IPS DF 19.7 (cell line): ENCODE measurements at regions not wholly inside any gene's neighbourhood (a gene's known extent, or its start where the extent isn't known, plus 50 kb on each side); places are given as distances from the start of the nearest gene placed in this dataset.
"Not testable (repeated sequence)": the region's sequence is repeated elsewhere in the genome, so short reads cannot be mapped to it uniquely, and the experiment has no call there.

Experiments used
- DNase-seq: peaks from one replicate; pipeline ENCODE4 v3.0.0-alpha.2; 2013; ENCODE audit warnings: low read depth, low spot score

GRCh38 chr2:187610450-187610849 is 56.2 kb upstream of the TFPI start:
- not testable (repeated sequence) for DNase-seq

- no peak for DNase-seq
Observed at GRCh38 chr2:187612857-187613256, 58.6 kb upstream of the TFPI start.

- DNase-seq = no peak
Observed at GRCh38 chr2:187614756-187615155, 60.5 kb upstream of the TFPI start.

- DNase-seq = no peak
Observed at GRCh38 chr2:187615364-187615763, 61.1 kb upstream of the TFPI start.

GRCh38 chr2:187615902-187616301 is 61.7 kb upstream of the TFPI start:
- DNase-seq = no peak

GRCh38 chr2:187617120-187617519 is 62.9 kb upstream of the TFPI start:
- DNase-seq = no peak

GRCh38 chr2:187617905-187618304 is 63.7 kb upstream of the TFPI start:
- no peak for DNase-seq

- no peak for DNase-seq
Observed at GRCh38 chr2:187618813-187619212, 64.6 kb upstream of the TFPI start.

GRCh38 chr2:187627153-187627552 is 72.9 kb upstream of the TFPI start:
- no peak for DNase-seq

GRCh38 chr2:187636731-187637391 is 82.6 kb upstream of the TFPI start:
- not testable (repeated sequence) for DNase-seq

- not testable (repeated sequence) for DNase-seq
Observed at GRCh38 chr2:187637392-187637740, 83.1 kb upstream of the TFPI start.

- not testable (repeated sequence) for DNase-seq
Observed at GRCh38 chr2:187637771-187638170, 83.5 kb upstream of the TFPI start.

GRCh38 chr2:187638840-187639239 is 84.6 kb upstream of the TFPI start:
- DNase-seq = no peak

- no peak for DNase-seq
Observed at GRCh38 chr2:187640926-187641510, 86.8 kb upstream of the TFPI start.

- DNase-seq = no peak
Observed at GRCh38 chr2:187642498-187642897, 88.3 kb upstream of the TFPI start.

- no peak for DNase-seq
Observed at GRCh38 chr2:187644486-187644885, 90.3 kb upstream of the TFPI start.

GRCh38 chr2:187644981-187645380 is 90.7 kb upstream of the TFPI start:
- no peak for DNase-seq

GRCh38 chr2:187646556-187646955 is 92.3 kb upstream of the TFPI start:
- no peak for DNase-seq

GRCh38 chr2:187654535-187654934 is 100.3 kb upstream of the TFPI start:
- no peak for DNase-seq

GRCh38 chr2:187655001-187655400 is 100.8 kb upstream of the TFPI start:
- no peak for DNase-seq

- no peak for DNase-seq
Observed at GRCh38 chr2:187656123-187656522, 101.9 kb upstream of the TFPI start.

GRCh38 chr2:187658952-187659525 is 104.8 kb upstream of the TFPI start:
- peak; percentile 75 for DNase-seq

- DNase-seq = not testable (repeated sequence)
Observed at GRCh38 chr2:187676050-187676449, 121.8 kb upstream of the TFPI start.
